ENCODE measurements at regions not wholly inside any gene's neighbourhood (a gene's known extent, or its start where the extent isn't known, plus 50 kb on each side); places are given as distances from the start of the nearest gene placed in this dataset.

DNA sequence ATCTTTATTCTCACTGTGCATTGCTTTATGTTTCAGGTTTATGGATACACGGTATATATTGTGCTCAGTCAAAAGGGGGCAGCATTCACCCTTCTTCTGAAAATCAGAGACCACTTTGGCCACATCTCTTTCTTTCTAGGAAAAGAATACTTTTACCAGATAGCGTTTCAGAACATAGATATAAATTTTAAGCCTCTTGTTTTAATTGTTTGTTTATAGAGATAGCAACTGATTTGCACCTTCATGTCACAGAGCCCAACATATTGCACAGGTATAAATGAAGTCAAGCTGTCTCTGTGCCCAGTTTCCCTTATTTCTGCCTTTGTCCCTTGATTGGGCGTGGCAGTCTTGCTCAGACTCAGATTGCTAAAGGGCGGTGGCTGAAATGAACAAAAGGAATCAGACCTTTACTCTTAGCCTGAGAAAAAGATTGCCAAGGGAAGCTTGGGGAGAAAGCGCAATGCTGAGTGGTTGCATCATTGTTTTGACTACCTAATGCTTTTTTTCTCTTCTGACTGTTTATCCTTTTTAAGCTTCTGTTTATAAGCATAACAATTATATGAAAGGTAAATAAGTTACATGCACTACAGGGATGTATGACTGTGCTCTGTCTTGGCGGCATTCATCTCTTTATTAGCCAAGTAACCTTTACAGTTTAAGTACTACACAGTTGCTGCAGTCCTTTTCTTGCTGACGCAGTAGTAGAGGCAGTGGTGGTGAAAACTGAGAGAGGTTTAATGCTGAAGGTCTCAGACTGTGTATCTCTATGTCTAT lies 70.8 kb upstream of the ZBTB20 start:
- H3K4me1 ChIP-seq = no peaks in the 10 kb centered on the region
- no peaks in the 10 kb centered on the region for H3K36me3 ChIP-seq (ENCODE audit: control insufficient read depth, insufficient read depth, low read length)
- POLR2A ChIA-PET = no interaction called here
- H3K4me3 ChIP-seq (ENCODE audit: low read depth, low read length) = no peak overlapping the region
- TF ChIP-seq, protein P1, sequence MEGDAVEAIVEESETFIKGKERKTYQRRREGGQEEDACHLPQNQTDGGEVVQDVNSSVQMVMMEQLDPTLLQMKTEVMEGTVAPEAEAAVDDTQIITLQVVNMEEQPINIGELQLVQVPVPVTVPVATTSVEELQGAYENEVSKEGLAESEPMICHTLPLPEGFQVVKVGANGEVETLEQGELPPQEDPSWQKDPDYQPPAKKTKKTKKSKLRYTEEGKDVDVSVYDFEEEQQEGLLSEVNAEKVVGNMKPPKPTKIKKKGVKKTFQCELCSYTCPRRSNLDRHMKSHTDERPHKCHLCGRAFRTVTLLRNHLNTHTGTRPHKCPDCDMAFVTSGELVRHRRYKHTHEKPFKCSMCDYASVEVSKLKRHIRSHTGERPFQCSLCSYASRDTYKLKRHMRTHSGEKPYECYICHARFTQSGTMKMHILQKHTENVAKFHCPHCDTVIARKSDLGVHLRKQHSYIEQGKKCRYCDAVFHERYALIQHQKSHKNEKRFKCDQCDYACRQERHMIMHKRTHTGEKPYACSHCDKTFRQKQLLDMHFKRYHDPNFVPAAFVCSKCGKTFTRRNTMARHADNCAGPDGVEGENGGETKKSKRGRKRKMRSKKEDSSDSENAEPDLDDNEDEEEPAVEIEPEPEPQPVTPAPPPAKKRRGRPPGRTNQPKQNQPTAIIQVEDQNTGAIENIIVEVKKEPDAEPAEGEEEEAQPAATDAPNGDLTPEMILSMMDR (IDR thresholded peaks at IDR 0.05; ENCODE audit: insufficient read depth in 1 of 2, low read depth in 1 of 2, low read length in 1 of 2, severe bottlenecking in 1 of 2, unreplicated experiment in 1 of 2) = peak in 1 of 2 experiments; percentile 44
- no peaks in the 10 kb centered on the region for H3K36me3 Mint-ChIP-seq (ENCODE audit: insufficient read depth, unreplicated experiment)
- H3K27me3 ChIP-seq (replicated peaks; ENCODE audit: control insufficient read depth, insufficient read depth, low read length) = no peaks in the 10 kb centered on the region
- CTCF ChIA-PET = interaction anchor here (1.5 kb wide), 1 partner anchor 566 kb away, joined by 7 read pairs; no protein-coding TSS in a partner anchor
- H3K4me3 Mint-ChIP-seq (ENCODE audit: unreplicated experiment) = no peak overlapping the region
- peaks cover 10% of the 10 kb centered on the region for H3K27me3 Mint-ChIP-seq (ENCODE audit: insufficient read depth, unreplicated experiment)
- no peaks in the 10 kb centered on the region for H3K4me1 Mint-ChIP-seq (ENCODE audit: low read depth, unreplicated experiment)
- BruUV-seq (replicated peaks) = no TSS peak
- H3K9me3 Mint-ChIP-seq (ENCODE audit: unreplicated experiment) = no peaks in the 10 kb centered on the region
- peak in 1 of 2 experiments; percentile 38 for DNase-seq
- intact Hi-C loops (cut with micrococcal nuclease; ENCODE audit: unreplicated experiment) = loop anchor here (1.0 kb wide), 3 partner anchors 475 to 596 kb away; no protein-coding TSS in a partner anchor
- H3K9me3 ChIP-seq = no peaks in the 10 kb centered on the region
- H3K27ac Mint-ChIP-seq (ENCODE audit: unreplicated experiment) = no peak overlapping the region

DNA sequence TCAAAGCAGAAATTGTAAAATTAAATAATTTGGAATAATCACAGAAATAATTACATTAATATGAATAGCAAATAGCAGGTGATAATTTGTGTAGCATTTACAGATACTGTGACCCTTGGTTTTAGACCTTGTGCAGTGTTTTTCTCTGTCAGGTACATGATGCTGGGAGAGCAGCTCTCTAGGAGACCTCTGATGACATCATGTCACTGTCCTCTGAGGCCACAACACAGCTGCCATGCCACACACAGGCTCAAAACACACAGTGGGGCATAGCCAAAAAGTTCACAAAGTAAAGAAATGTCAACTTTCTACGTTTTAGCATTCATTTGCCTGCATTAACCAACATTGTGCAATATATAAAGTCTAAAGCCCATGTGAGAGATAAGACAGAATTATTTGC lies 71.8 kb upstream of the ZBTB20 start:
- H3K4me1 ChIP-seq = no peaks in the 10 kb centered on the region
- ChIA-PET POLR2A (no interaction called here), CTCF (interaction anchor here (1.5 kb wide), 1 partner anchor 565 kb away, joined by 7 read pairs; no protein-coding TSS in a partner anchor)
- no peak overlapping the region for H3K4me3 ChIP-seq (ENCODE audit: low read depth, low read length)
- Mint-ChIP-seq H3K9me3 (ENCODE audit: unreplicated experiment) (no peaks in the 10 kb centered on the region), H3K36me3 (ENCODE audit: insufficient read depth, unreplicated experiment) (no peaks in the 10 kb centered on the region), H3K27ac (ENCODE audit: unreplicated experiment) (no peak overlapping the region), H3K4me1 (ENCODE audit: low read depth, unreplicated experiment) (no peaks in the 10 kb centered on the region), H3K4me3 (ENCODE audit: unreplicated experiment) (no peak overlapping the region), H3K27me3 (ENCODE audit: insufficient read depth, unreplicated experiment) (peaks cover 7% of the 10 kb centered on the region)
- no peaks in the 10 kb centered on the region for H3K9me3 ChIP-seq
- intact Hi-C loops (cut with micrococcal nuclease; ENCODE audit: unreplicated experiment) = no loop called here
- H3K36me3 ChIP-seq (ENCODE audit: control insufficient read depth, insufficient read depth, low read length) = no peaks in the 10 kb centered on the region
- DNase-seq = no peak
- BruUV-seq (replicated peaks) = no TSS peak
- TF ChIP-seq, protein P1 (IDR thresholded peaks at IDR 0.05; ENCODE audit: insufficient read depth in 1 of 2, low read depth in 1 of 2, low read length in 1 of 2, severe bottlenecking in 1 of 2, unreplicated experiment in 1 of 2) = no peak
- H3K27me3 ChIP-seq (replicated peaks; ENCODE audit: control insufficient read depth, insufficient read depth, low read length) = no peaks in the 10 kb centered on the region

DNA sequence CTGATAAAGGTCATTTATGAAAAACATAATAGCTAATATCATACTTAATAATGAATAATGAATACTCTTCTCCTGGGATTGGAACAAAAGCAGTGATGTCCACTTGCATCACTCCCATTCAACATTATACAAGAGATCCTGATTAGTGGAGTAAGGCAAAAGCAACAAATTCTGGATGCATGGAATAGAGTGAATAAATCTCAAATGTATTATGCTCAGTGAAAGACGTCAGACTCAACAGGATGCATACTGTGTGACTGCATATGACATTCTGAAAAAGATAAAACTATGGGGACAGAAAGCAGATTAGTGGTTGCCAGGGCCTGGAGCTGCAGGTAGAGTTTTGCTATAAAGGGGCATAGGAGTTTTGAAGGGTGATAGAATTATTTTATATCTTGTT lies 77.6 kb upstream of the ZBTB20 start:
- intact Hi-C loops (cut with micrococcal nuclease; ENCODE audit: unreplicated experiment) = no loop called here
- H3K9me3 Mint-ChIP-seq (ENCODE audit: unreplicated experiment) = no peaks in the 10 kb centered on the region
- H3K27me3 Mint-ChIP-seq (ENCODE audit: insufficient read depth, unreplicated experiment) = peaks cover 9% of the 10 kb centered on the region
- H3K4me1 Mint-ChIP-seq (ENCODE audit: low read depth, unreplicated experiment) = no peaks in the 10 kb centered on the region
- Histone ChIP-seq H3K36me3 (ENCODE audit: control insufficient read depth, insufficient read depth, low read length) (no peaks in the 10 kb centered on the region), H3K4me3 (ENCODE audit: low read depth, low read length) (no peak overlapping the region), H3K27me3 (replicated peaks; ENCODE audit: control insufficient read depth, insufficient read depth, low read length) (no peaks in the 10 kb centered on the region), H3K9me3 (no peaks in the 10 kb centered on the region), H3K4me1 (no peaks in the 10 kb centered on the region)
- H3K4me3 Mint-ChIP-seq (ENCODE audit: unreplicated experiment) = no peak overlapping the region
- TF ChIP-seq, protein P1 (IDR thresholded peaks at IDR 0.05; ENCODE audit: insufficient read depth in 1 of 2, low read depth in 1 of 2, low read length in 1 of 2, severe bottlenecking in 1 of 2, unreplicated experiment in 1 of 2) = no peak
- no peak overlapping the region for H3K27ac Mint-ChIP-seq (ENCODE audit: unreplicated experiment)
- ChIA-PET CTCF (no interaction called here), POLR2A (no interaction called here)
- no TSS peak for BruUV-seq (replicated peaks)
- H3K36me3 Mint-ChIP-seq (ENCODE audit: insufficient read depth, unreplicated experiment) = no peaks in the 10 kb centered on the region
- no peak for DNase-seq
